ENCODE measurements at regions not wholly inside any gene's neighbourhood (a gene's known extent, or its start where the extent isn't known, plus 50 kb on each side); places are given as distances from the start of the nearest gene placed in this dataset.
"Not testable (repeated sequence)": the region's sequence is repeated elsewhere in the genome, so short reads cannot be mapped to it uniquely, and the experiment has no call there.

DNA sequence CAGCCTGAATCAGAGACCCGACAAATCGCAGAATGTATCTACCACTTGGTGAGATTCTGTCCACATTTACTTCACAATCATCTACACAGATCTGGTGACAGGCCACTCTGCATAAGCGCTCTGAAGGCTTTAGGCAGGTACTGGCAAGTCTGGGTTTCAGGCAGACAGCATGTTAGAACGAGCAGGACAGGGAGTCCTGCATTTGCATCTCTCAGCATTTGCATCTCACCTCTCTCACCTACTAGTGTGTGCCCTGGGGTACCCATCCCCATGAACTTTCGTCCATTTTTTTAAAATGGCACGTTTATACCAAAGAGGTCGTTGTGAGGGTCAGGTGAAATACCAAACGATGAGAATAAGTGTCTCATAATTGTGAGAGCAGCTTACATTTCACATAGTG, 108.2 kb downstream of the SPATA31A1 start:
- not testable (repeated sequence) for DNase-seq

DNA sequence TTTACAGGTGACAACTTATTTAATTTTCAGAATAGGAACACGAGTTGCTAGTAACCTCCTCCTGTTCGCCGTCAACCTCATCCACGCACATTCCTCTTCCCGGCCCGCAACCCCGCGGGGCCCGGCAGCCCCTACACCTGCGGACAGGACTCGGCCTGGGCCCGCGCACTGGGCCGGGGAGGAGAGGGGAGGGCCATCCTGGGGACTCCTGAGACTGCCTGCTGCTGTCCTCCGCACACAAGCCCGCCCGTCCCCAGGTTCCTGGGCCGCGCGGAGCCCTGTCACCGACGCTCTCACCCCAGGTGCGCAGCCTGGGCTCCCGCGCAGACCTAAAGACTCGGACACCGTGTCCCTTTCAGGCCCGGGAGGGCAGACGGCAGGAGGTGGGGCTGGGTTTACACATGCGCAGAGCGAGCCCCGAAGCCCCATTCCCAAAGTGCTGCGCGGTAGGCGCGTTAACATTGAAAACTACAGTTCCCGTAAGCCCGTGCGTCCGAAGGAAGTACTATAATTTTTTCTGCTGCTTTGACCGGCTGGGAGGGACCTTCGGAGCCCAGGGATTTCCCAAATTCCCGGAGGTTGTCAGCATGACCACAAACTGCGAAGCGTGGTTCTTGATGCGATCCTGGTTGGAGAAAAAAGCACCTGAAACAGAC, 108.8 kb downstream of the SPATA31A1 start:
- peak; percentile 73 for DNase-seq

DNA sequence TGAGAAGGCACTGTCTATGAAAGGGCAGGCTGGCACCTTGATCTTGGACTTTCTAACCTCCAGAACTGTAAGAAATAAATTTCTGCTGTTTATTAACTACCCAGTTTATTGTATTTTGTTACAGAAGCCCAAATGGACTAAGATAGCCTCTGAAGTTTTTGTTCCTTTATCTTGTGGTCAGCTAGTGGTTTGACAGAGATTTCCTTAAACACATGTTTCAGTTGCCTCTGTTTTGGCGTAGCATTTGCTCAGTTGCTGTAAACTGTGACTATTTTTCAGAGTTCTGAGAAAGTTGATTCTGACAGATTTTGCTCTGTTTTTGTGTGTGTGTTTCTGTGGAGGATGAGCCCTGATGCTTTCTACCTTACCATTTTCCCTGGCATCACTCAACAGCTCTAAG, 119.0 kb downstream of the SPATA31A1 start:
- not testable (repeated sequence) for DNase-seq

DNA sequence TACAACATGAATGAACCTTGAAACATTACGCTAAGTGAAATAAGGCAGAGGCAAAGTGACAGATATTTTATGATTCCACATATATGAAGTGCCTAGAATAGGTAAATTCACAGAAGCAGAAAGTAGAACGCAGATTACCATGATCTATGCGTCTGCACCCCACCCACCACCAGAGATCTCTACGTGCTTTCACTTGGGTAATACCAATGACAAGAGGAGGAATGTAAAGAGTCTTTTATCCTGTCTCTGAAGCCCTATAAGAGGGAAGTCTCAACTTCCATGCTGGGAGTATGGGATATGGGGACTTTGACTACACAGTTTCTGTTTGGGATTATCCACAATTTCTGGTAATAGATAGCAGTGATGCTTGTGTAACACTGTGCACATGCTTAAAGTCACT, 127.6 kb downstream of the SPATA31A1 start:
- DNase-seq: not testable (repeated sequence)

DNA sequence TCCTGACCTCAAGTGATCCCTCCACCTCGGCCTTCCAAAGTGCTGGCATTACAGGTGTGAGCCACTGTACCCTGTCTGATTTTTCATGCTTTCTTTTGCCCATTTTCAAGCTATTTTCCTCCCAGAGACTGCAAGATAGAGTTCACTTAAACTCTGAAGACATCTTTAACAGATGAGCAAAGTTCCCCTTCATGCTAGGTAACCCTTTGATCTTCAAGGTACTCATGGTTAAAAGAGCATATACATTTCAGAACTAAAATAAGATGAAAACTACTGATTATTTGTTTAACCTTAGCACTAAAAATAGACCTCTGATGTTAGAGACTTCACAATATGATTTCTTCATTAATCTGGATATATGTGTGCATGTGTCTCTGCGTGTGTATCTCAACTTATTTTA, 128.4 kb downstream of the SPATA31A1 start:
- not testable (repeated sequence) for DNase-seq

DNA sequence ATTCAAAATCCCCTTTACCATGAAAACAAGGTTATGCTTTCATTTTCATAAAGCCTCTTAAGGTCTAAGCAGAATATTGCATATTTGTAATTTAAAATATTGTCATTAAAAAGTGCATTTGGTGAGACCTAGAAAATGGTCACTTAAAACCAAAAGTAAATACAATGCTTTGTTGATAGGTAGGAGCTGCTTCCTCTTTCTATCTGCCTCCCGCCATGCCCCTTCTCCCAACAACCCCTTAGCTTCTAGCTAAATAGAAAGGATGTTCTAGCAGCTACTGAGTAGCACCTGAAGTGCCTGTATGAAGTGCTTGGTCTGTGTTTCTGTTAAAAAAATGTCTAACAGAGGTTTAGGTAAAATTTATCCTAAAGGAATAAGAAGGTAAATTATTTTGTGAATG, 128.8 kb downstream of the SPATA31A1 start:
- DNase-seq: not testable (repeated sequence)

DNA sequence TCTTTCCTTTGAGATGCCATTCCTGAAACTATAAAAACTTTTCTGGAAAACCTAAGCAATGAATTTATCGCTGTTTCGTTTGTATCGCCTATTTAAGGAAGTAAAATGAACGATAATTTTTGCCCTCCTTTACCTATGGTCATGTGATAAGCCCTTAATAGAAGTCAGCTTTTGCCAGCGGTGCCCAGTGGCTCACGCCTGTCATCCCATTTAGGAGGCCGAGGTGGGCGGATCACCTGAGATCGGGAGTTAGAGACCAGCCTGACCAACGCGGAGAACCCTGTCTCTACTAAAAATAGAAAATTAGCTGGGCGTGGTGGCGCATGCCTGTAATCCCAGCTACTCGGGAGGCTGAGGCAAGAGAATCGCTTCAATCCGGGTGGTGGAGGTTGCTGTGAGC, 132.0 kb downstream of the SPATA31A1 start:
- DNase-seq: not testable (repeated sequence)

DNA sequence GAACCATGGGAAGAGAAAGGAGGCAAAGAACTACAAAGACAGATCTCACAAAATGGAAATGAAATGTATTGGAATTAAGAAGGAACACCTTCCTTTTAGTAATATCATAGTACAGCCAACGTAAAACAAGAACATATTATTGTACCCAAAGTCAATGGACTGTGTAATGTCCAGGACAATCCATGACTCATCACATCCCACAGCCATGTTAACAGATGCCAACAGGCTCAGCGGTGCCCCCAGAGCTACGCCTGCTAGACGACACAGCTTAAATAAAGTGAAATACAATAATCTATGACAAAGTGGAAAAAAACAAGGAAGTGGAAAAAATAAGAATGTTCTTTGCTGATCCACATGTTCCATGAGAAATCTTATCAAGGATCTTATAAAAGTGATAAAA, 140.8 kb downstream of the SPATA31A1 start:
- not testable (repeated sequence) for DNase-seq

DNA sequence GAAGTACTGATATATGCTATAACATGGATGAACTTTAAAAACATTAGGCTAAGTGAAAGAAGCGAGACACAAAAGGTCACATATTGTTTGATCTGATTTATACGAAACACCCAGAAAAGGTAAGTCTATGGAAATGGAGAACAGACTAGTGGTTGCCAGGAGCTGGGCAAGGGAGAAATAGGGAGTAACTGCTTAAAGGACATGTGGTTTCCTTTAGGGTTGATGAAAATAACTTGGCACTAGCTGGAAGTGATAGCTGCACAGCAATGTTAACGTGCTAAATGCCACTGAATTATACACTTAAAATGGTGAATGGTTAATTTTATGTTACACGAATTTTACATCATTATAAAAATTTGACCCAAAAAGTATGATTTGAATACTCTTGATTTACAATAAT, 147.7 kb downstream of the SPATA31A1 start:
- DNase-seq: not testable (repeated sequence)

DNA sequence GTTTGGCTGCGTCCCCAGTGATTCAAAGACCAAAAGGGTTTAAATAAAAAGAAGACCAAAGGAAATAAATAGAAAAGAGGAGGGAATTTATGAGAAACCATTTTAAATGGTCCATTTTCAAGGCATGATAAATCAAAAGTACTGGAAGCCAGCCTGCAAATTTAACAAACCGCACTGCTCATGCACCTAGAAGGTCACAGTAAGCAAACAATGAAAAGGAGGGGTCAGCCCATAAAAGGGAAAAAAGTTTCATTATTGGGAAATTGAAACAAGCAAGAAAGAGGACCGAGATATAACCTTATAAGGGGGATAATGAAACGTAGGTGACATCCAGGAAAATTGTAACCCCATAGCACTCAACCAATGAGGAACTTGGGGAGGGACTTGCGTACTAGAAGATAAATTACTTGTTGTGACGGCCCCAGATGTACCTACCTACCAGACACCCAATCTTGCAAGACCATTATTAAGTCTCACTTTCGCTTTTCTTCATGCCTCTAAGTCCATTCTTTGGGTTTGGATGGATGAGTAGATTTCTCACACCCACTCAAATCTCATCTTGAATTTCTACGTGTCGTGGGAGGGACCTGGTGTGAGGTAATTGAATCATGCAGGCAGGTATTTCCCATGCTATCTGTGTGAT, 172.0 kb downstream of the SPATA31A1 start:
- not testable (repeated sequence) for DNase-seq

DNA sequence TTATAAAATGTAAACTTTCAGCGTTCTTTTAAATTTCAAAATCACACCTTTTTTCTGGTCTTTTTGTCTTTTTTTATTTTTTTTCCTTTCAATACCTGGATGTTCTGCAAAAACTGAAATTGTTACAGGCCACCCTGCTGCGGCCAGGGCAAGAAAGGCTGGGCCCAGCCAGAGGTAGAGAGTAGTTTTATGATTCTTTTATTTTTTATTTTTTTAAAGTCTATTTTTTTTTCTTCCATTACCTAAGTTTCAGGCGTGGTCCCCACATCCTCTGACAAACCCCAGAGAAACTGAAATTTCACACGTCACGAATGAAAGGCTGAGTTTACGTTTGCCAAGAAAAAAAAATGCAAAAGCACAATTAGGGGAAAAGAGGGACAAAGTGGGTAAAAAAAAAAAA, 177.1 kb downstream of the SPATA31A1 start:
- DNase-seq: not testable (repeated sequence)

DNA sequence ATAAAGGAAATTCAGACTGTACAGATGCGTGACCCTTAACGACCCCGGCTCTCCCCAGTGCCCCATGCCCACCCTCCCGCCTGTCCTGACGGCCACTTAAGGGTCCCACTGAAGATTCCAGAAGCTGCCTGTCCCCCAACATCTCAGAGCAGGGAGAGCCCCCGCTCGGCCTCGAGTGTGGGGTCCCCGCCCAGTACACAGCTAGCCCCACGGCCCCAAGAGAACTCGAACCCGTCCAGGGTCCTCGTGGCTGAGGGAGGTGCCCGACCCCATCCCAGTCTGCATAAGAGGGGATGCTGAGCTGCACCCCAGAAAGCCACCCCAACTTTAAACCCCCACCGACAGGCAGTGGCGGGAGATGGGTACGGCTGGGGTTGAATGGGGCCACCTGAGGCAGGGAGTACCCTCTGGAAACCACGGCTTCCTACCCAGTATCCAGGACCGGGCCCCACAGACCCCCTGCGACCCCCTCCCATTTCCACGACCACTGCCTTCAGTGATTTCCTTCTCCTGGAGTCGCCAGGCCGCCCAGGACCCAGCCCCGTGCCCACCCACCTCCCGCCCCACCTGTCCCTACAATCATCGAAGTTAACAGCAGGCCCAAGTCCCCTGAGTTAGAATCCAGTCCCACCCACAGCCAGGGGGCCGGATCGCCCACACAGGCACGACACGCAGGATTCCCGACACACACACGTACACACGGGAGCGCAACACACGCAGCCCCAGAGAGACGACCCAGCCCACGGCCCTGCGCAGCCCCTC, 177.7 kb downstream of the SPATA31A1 start:
- DNase-seq: not testable (repeated sequence)

DNA sequence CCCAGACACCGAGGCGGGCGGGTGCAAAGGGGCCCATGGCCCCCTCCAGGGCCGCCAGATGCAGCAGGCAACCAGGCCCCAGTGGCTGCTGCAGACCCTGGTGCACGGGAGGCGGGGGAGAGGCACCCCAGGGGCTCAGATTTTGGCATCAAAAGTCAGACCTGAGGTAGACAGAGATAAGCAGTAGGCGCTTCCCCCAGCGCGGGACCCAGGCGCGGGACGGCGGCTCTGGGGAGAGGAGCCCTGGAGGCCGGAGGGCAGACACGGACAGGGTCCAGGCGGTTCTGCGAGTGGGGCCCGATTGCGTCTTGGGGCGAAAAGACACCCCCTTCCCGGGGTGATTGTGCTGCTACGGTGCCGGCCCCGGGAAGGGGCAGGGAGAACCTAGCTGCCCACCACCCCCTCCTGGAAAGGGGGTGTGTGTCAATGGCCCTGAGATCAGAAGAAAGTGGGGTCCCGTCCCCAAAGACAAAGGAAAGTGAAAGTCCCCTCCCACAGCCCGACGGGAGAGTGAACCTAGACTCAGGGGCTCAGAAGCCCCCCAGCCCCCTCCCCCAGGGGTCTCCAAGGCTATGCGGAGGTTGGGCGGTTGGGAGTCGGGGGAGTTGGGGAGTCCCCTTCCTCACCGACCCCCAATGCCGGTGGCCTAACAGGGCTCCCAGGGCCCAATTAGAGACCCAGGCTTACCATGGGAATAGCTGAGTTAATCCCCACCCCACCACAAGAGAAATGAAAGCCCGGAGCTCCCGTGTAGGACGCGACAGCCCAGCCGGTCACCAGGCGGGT, 178.5 kb downstream of the SPATA31A1 start:
- not testable (repeated sequence) for DNase-seq

DNA sequence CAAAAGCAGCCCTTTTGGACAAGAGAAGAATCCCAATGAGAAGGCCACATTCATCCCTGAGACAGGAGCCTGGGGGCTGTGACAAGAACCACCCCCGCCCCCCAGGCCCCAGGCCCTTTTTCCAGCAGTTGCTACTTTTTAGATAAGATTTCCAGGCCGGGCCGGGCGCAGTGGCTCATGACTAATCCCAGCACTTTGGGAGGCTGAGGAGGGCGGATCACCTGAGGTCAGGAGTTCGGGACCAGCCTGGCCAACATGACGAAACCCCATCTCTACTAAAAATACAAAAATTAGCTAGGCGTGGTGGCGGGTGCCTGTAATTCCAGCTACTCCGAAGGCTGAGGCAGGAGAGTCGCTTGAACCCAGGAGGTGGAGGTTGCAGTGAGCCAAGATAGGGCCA, 179.4 kb downstream of the SPATA31A1 start:
- not testable (repeated sequence) for DNase-seq

DNA sequence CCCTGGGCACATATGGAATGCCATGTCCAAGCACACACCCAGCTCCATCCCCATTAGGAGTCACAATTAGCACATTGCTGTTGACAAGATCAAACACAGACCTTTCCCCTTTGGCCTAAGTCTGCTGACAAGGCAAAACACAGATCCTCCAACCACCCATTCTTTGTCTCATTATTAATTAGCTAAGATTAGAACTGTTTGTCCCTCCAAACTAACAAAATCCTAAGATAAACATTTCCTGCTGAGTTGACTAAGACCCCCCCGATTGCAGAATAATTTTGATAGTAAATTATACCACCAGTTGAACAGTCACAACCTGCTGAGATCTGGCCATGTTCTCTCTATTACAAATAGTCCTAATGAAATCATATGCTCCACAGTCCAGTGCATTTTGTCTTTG, 186.7 kb downstream of the SPATA31A1 start:
- not testable (repeated sequence) for DNase-seq

DNA sequence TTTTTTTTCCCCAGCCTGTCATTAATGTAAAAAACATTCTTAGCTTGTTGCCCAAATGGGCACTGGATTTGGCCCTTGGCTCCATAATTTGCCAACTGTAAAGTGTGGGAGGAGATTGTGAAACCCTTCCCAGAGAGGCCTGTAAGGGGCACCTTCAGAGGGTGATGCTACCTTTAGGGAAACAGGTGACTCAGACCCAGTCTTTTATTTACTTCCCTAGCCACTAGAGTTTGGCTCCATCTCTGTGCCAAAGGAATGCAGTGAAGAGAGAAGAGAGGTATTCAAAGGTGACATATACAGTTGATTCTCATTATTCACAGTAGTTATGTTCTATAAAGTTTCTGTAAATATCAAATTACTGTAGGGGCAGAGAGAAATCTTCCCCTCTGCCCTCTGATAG, 189.6 kb downstream of the SPATA31A1 start:
- DNase-seq: not testable (repeated sequence)

DNA sequence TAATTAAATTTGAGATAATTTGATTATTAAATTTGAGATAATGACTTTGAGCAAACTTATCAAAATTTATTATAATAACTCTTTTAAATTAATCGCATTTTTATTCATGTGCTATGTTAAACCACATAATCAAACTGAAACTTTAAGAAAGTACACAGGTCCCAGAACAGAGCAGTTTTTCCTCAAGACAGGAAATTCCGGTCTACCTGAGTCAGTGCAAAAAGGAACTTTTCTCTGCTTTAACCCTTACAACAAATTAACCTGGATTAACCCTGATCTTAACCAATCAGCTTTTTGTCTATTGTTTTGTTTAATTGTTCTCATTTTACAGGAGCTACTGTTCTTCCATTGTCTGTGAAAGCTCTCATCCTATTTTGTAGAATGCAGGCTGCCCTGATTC, 195.1 kb downstream of the SPATA31A1 start:
- DNase-seq: not testable (repeated sequence)

DNA sequence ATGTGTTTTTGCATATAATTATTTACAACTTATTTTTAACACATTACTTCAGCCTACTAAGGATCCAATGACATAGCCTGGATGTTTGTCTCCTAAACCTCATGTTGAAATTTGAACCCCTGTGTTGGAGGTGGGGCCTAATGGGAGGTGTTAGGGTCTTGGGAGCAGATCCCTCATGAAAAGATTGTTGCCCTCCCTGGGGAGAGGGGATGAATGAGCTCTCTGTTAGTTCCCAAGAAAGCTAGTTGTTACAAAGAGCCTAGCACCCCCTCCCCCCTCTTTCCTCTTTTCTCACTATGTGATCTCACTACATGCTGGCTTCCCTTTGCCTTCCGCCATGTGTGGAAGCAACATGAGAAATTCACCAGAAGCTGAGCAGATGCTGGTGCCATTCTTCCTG, 196.1 kb downstream of the SPATA31A1 start:
- not testable (repeated sequence) for DNase-seq

DNA sequence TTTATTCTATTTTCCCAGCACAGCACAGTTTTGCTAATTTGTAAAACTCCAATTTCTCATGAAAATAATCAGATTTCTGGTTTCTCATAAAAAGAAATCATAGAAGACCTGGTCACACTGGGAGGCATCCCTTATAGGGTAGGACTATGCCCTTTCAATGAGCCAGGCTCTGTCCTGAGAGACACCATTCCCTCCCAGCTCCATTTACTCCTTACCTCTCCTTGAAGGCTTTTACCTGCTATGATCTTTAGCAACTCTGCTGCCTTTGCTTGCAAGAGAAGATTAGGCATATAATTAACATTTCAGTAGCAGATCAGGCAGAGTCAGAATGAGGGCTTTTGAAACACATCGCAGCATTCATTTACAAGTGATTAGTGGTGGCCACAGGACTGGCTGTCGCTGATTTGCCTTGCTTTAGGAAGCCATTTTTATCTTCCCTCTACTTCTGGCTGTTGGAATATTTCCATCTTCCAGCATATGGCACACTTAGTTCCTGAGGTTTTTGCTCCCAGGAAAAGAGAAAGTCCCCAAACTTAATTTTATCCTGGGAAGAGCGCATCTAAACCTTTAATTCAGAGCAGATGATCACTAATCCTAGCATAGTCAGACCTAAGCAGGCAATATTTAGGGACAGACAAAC, 196.9 kb downstream of the SPATA31A1 start:
- not testable (repeated sequence) for DNase-seq

DNA sequence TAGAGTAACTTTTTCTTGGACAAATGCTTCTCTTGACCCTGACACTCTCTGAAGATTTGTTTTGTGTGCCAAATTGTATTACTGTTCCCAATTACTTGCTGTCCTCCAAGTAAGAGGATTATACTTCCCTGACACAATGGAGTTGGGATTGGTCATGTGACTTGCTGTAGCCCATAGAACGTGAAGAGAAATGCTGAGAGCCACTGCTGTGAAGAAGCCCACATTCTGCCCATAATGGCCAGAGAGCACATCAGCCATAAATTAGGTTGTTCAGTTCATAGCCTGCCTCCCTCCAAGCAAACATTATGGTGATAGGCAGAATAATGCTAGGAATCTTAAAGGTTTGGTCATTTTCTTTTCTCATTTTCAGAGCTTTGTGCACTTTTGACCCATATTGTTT, 198.9 kb downstream of the SPATA31A1 start:
- not testable (repeated sequence) for DNase-seq

DNA sequence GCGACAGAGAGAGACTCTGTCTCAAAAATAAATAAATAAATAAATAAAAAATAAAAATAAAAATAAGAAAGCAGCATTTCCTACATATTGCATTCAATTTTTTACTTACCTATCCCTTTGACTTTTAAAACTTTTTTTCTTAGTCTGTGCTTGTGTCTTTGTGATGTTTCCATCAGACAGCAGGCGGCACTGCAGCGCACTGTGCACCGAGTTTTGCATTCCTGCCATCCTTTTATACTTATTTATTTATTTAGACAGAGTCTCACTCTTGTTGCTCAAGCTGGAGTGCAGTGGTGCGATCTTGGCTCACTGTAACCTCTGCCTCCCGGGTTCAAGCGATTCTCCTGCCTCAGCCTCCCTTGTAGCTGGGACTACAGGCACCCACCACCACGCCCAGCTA, 203.9 kb downstream of the SPATA31A1 start:
- not testable (repeated sequence) for DNase-seq

DNA sequence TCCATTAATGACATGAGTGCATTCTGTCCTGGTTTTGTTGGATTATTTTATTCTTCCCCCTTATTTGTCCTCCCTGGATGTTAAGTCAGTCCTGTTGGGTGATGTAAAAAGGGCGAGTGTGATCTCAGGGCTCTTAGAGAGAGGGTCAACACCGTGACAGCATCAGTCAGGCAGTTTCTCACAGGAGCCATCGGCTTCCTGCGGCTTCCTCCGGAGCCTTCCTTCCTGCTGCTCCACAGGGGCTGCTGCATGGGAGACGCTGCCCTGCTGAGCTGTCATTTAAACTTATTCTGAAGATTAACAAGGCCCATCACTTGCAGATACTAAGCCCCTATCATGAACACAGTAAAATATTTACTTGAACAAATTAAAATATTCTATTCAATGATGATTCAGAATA, 211.3 kb downstream of the SPATA31A1 start:
- DNase-seq: not testable (repeated sequence)
